HuH-7 (cell line): ENCODE measurements at regions not wholly inside any gene's neighbourhood (a gene's known extent, or its start where the extent isn't known, plus 50 kb on each side); places are given as distances from the start of the nearest gene placed in this dataset.
"Not testable (repeated sequence)": the region's sequence is repeated elsewhere in the genome, so short reads cannot be mapped to it uniquely, and the experiment has no call there.

Experiments used
- DNase-seq: peaks from one replicate; pipeline ENCODE4 v3.0.0; 2011; ENCODE audit warnings: low spot score

DNA sequence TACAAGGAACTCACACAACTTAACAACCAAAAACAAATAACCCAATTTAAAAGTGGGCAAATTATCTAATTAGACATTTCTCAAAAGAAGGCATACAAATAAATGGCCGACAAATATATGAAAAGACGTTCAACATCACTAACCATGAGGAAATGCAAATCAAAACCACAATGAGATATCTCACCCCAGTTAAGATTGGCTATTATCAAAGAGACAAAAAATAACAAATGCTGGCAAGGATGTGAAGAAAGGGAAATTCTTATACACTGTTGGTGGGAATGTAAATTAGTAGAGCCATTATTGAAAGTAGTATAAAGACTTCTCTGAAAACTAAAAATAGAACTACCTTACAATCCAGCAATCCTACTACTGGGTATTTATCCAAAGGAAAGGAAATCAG lies 96.7 kb upstream of the SIRPG start:
- no peak for DNase-seq

DNA sequence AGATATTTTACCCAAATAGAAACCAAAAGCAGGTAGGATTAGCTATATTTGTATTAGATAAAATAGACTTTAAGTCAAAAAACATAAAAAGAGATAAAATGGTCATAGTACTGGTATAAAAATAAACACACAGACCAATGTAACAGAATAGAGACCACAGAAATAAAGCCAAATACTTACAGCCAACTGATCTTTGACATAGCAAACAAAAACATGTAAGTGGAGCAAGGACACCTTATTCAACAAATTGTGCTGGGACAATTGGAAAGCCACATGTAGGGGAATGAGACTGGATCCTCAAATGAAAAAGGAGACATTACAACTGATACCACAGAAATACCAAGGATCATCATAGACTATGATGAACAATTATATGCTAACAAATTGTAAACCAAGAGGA lies 94.5 kb upstream of the SIRPG start:
- no peak for DNase-seq

DNA sequence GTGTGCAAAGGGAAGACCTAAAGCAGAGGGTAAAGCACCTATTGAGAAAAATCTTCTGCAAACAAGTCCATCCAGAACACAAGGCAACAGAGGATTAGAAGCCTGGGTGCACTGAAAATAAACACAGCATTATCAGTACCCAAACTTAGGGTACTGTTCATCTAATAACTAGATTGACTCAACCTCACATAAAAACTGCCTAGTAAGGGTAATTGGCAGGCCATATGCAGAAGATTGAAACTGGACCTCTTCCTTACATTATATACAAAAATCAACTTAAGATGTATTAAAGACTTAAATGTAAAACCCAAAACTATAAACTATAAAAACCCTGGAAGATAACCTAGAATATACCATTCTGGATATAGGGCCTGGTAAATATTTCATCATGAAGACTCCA lies 91.2 kb upstream of the SIRPG start:
- DNase-seq, result no peak

GRCh38 chr20:1747953-1748577 lies 90.5 kb upstream of the SIRPG start:
- no peak for DNase-seq

- not testable (repeated sequence) for DNase-seq
Measured at GRCh38 chr20:1742049-1742434, 84.5 kb upstream of the SIRPG start.

GRCh38 chr20:1741309-1742048 lies 83.9 kb upstream of the SIRPG start:
- DNase-seq, result no peak

DNA sequence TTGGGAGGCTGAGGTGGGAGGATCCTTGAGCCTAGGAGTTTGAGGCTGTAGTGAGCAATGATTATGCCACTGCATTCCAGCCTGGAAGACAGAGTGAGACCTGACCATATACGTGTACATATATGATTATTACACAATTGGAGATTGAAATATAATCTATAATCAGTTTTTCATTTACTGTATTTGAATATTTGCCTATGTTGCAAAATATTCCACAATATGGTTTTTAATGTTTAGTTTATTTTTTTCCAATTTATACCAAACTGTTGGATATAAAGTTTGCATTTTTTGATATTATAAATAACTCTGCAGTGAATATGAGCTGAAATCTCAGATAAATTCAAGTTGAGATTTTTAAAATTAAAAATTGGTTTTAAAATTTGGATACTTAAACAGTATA lies 79.6 kb upstream of the SIRPG start:
- no peak for DNase-seq

DNA sequence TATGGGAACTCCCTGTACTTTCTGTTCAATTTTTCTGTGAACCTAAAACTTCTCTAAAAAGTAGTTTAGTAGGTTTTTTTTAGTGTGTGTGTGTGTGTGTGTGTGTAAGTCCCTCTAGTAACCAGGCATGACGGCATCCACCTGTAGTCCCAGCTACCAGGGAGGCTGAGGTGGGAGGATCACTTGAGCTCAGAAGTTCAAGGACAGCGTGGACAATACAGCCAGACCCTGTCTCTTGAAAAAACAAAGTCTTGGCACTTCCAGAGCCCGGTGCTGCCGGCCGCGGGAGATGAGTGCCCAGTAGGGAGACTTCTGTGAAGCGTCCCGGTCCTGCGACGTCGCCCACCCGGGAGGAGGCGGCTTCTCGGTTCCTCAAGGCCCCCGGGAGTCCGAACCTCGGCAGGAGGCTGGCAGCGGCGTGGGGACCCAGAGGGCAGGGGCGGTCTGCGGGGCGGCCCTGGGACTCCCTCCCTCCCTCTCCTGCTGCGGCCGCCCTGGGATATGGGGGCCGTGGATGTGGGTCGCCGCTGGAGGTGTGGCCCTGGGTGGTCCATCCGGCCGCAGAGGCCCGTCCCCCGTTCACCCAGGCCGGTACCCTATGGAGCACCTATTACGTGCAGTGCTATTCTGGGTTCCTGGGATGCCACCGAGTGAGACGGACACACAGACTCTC lies 78.0 kb upstream of the SIRPG start:
- DNase-seq, result no peak

DNA sequence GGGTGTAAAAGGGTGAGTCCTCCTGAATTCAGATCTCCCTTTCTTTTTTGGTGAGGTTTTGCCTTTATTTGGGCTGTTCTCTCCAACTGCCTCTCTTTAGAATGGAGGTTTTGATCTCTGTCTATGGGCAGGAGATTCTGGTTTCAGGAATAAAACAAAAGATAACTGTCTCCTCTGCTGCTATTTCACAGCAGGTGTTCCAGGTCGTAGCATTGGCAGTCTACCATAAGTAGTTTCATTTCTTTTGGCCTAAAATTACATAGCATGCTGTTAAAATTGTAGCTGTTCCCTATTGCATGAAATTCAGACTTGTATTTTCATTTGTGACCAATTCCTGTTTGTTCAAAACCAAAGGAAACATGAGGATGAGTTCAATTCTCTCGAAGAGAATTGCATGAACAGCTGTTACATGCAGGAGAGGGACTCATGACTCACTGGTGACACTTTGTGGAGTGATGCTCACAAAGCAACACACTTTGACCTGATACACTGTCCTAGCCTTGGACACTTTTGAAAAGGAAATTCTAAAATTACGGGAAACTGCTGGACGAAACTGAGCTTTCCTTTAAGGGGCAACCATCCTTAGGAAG lies 76.8 kb upstream of the SIRPG start:
- no peak for DNase-seq

- not testable (repeated sequence) for DNase-seq
Measured at GRCh38 chr20:1731828-1732375, 74.3 kb upstream of the SIRPG start.

- not testable (repeated sequence) for DNase-seq
Measured at GRCh38 chr20:1730981-1731711, 73.6 kb upstream of the SIRPG start.

- DNase-seq, result not testable (repeated sequence)
Measured at GRCh38 chr20:1727303-1727702, 69.7 kb upstream of the SIRPG start.

DNA sequence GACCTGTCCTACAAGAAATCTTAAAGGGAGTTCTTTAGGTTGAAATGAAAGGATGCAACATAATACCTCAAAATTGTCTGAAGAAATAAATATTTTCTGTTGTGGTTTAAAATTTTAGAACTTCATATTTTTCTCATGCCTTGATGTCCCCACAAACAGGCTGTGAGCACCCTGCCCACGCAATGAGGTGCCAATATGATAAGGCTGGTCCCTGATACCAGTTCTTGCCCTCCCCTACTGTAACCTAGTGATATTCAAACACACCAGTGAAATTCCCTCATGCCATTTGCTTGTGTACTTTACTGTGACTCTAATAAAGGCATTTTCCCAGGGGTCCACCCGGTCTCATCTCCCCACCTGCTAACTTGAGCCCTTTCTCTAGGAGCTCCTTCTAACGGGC lies 67.3 kb upstream of the SIRPG start:
- no peak for DNase-seq

DNA sequence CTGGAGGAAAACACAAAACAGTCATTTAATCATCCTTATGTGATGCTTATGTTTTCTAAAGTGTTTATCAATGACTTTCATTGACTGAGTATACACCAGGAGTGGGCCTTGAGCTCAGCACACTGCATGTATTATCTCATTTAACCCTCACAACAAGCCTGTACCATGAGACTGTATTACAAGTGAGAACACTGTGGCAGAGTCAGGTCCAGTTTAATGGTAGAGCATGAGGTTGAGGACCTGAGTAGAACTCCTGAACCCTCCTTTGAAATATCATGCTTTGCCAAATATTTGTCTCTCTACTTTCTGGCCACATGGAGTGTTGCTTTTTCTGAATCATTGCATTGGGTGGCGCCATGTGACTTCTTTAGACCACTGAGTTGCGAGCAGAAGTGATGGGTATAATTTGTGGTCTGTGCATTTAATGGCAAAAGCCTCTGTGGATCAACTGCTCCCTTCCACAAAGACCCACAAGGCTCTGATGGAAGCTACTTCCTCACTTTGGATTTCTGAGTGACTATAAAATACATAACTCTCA lies 65.0 kb upstream of the SIRPG start:
- DNase-seq, result no peak

DNA sequence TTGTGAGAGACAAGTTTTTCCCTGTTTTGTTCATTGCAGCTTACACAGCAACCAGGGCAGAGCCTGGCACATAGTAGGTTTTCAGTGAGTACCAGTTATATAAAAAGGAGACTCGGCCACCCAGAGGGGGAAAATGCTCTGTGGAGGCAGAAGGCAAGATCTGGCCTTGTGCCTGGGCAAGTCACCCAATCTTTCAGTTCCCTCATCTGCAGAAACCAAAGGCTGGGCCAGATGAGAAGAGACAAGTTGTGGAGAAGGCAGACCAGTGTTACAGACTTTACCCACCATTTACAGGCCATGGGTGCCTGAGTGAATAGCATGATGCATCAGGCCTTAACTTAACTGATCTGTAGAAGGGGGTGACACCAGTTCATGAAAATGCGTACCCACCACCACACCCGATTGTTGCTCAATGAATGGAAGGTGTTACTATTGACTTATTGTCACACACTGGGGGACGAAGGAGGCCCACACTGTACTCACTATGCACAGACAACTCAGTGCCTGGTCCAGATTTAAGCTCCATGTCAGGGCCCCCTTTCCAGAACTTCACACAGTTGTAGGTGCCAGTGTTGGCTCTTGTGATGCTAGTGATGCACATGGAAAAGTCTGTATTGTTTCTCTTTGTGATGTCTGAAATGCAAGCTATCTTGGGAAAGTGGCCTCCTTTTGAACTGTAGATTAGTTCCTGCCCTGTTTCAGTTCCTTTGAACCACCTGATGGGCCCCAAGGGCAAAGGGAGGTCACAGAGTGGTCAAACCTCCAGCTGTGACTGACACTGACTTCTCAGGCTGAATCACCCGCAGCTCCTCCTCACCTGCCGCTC lies 64.3 kb upstream of the SIRPG start:
- DNase-seq, result no peak

GRCh38 chr20:1720845-1721475 lies 63.4 kb upstream of the SIRPG start:
- DNase-seq, result no peak

GRCh38 chr20:1720226-1720625 lies 62.6 kb upstream of the SIRPG start:
- no peak for DNase-seq

DNA sequence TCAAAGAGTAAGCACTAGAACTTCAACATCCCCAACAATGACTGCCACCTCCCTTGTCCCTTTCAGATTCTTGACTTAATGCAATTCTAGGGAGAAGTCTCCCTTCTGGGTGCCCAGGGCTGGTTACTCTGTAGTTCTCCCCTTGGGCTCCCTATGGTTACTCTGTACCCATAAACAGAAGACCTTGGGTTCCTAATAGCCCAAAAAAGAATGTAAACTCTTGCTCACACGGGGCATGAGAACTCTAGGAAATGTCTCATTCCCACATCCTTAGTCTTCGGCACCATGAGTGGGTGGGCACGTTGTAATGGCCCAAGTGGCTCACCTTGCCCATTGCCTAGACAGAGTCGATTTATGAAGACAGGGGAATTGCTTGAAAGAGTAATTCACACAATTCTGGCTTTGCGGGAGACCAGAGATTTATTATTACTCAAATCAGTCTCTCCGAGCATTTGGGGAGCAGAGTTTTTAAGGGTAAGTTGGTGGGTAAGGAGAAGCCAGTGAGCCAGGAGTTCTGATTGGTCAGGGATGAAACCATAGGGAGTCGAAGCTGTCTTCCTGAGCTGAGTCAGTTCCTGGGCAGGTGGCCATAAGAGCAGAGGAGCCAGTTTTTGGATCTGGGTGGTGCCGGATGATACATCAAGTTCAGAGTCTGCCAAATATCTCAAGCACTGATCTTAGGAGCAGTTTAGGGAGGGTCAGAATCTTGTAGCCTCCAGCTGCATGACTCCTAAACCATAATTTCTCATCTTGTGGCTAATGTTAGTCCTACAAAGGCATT lies 61.2 kb upstream of the SIRPG start:
- DNase-seq, result no peak
